HL-60 (cell line): ENCODE measurements at regions not wholly inside any gene's neighbourhood (a gene's known extent, or its start where the extent isn't known, plus 50 kb on each side); places are given as distances from the start of the nearest gene placed in this dataset.

ENCODE experiments used
- DNase-seq, 2 experiments: peaks; one replicate each; pipeline ENCODE4 v3.0.0-alpha.2; 2010 to 2020; ENCODE audit warnings: low read depth in 1 of 2, low spot score in 1 of 2
- H3K27ac ChIP-seq: fragments of 250-450 bp; sonication (Bioruptor Pico); replicated peaks from 2 replicates; pipeline ENCODE4 v1.5.1; 2020; ENCODE audit warnings: mild to moderate bottlenecking, moderate library complexity
- H3K27me3 ChIP-seq: fragments of 250-450 bp; sonication (Bioruptor Pico); 2 replicates; pipeline ENCODE4 v1.5.1; 2021; ENCODE audit warnings: mild to moderate bottlenecking, moderate library complexity; ENCODE audit not compliant: insufficient read depth, poor library complexity, severe bottlenecking
- H3K4me3 ChIP-seq: replicated peaks from 2 replicates; pipeline ENCODE4 v1.5.1; 2011; ENCODE audit warnings: mild to moderate bottlenecking, control low read depth, low read length; ENCODE audit not compliant: insufficient read depth
- GABPA ChIP-seq: IDR thresholded peaks from 2 replicates; pipeline ENCODE4 v1.6.1; 2012; ENCODE audit warnings: low read depth
- POLR2AphosphoS5 ChIP-seq: IDR thresholded peaks from 2 replicates; pipeline ENCODE4 v1.6.1; 2012; ENCODE audit warnings: low read depth
- SPI1 ChIP-seq: IDR thresholded peaks from 2 replicates; pipeline ENCODE4 v1.6.1; 2012; ENCODE audit warnings: low read depth, mild to moderate bottlenecking, borderline replicate concordance
- TF ChIP-seq, protein P1 (sequence below): IDR thresholded peaks from one replicate; pipeline ENCODE4 v1.5.1; 2011; ENCODE audit warnings: low read length, control low read depth, inconsistent platforms; ENCODE audit not compliant: insufficient read depth
- TF ChIP-seq, protein P2 (sequence below): IDR thresholded peaks from 2 replicates; pipeline ENCODE4 v1.6.1; 2012; ENCODE audit warnings: low read depth; ENCODE audit not compliant: insufficient replicate concordance

- Histone ChIP-seq H3K27ac (no peak overlapping the region), H3K4me3 (no peak overlapping the region), H3K27me3 (no peaks in the 10 kb centered on the region)
- no peak for DNase-seq
- TF ChIP-seq, protein P1, sequence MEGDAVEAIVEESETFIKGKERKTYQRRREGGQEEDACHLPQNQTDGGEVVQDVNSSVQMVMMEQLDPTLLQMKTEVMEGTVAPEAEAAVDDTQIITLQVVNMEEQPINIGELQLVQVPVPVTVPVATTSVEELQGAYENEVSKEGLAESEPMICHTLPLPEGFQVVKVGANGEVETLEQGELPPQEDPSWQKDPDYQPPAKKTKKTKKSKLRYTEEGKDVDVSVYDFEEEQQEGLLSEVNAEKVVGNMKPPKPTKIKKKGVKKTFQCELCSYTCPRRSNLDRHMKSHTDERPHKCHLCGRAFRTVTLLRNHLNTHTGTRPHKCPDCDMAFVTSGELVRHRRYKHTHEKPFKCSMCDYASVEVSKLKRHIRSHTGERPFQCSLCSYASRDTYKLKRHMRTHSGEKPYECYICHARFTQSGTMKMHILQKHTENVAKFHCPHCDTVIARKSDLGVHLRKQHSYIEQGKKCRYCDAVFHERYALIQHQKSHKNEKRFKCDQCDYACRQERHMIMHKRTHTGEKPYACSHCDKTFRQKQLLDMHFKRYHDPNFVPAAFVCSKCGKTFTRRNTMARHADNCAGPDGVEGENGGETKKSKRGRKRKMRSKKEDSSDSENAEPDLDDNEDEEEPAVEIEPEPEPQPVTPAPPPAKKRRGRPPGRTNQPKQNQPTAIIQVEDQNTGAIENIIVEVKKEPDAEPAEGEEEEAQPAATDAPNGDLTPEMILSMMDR, result no peak
- TF ChIP-seq, protein P2, sequence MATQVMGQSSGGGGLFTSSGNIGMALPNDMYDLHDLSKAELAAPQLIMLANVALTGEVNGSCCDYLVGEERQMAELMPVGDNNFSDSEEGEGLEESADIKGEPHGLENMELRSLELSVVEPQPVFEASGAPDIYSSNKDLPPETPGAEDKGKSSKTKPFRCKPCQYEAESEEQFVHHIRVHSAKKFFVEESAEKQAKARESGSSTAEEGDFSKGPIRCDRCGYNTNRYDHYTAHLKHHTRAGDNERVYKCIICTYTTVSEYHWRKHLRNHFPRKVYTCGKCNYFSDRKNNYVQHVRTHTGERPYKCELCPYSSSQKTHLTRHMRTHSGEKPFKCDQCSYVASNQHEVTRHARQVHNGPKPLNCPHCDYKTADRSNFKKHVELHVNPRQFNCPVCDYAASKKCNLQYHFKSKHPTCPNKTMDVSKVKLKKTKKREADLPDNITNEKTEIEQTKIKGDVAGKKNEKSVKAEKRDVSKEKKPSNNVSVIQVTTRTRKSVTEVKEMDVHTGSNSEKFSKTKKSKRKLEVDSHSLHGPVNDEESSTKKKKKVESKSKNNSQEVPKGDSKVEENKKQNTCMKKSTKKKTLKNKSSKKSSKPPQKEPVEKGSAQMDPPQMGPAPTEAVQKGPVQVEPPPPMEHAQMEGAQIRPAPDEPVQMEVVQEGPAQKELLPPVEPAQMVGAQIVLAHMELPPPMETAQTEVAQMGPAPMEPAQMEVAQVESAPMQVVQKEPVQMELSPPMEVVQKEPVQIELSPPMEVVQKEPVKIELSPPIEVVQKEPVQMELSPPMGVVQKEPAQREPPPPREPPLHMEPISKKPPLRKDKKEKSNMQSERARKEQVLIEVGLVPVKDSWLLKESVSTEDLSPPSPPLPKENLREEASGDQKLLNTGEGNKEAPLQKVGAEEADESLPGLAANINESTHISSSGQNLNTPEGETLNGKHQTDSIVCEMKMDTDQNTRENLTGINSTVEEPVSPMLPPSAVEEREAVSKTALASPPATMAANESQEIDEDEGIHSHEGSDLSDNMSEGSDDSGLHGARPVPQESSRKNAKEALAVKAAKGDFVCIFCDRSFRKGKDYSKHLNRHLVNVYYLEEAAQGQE, result no peak
- no peak for TF ChIP-seq GABPA
- TF ChIP-seq SPI1, result no peak
- TF ChIP-seq POLR2AphosphoS5, result no peak
Measured at GRCh38 chr3:3708769-3709115, 90.5 kb upstream of the LRRN1 start.

DNA sequence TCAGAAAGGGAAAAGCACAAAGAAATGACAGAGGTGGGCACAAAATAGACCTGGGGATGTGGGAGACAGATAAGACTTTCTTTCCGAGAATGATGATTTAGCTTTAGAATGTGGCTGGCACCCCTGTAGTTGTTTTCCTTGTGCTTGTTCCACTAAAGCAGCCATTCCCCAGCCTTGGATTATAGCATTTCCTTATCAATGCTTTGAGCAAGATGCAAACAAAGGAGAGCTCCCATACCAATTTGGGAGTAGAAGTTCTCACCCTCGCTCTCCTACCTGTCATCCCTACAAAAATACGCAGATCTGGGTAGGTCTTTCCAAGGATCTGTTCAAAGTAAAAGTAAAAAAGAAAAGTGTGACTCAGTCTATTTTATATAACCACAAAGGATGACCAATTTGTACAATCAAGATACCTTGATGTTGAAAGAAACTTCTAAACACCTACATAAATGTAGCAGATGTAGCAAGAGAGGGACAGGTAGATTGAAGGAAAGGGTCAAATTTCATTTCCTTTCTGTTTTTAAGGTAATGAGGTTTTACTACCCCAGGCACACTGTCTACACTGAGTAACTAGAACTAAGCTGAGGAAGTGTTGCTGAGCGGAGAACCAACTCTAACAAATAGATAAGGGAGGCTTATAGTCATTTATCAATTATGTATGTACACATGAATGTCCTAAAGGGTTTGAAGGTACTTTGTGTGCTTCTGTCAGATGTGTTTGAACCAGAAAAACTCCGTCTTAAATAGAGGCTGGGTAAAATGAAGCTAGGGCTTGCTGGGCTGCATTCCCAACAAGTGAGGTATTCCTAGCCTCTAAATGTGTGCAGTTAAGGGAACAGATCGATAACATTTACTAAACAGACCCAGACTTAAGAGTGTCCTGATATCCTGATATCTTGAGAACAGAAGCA is 91.1 kb upstream of the LRRN1 start:
- no peak overlapping the region for H3K4me3 ChIP-seq
- no peak overlapping the region for H3K27ac ChIP-seq
- H3K27me3 ChIP-seq, result no peaks in the 10 kb centered on the region
- DNase-seq, result no peak
- TF ChIP-seq, protein P2, result no peak
- TF ChIP-seq SPI1, result no peak
- no peak for TF ChIP-seq POLR2AphosphoS5
- TF ChIP-seq, protein P1, result no peak
- TF ChIP-seq GABPA, result no peak

DNA sequence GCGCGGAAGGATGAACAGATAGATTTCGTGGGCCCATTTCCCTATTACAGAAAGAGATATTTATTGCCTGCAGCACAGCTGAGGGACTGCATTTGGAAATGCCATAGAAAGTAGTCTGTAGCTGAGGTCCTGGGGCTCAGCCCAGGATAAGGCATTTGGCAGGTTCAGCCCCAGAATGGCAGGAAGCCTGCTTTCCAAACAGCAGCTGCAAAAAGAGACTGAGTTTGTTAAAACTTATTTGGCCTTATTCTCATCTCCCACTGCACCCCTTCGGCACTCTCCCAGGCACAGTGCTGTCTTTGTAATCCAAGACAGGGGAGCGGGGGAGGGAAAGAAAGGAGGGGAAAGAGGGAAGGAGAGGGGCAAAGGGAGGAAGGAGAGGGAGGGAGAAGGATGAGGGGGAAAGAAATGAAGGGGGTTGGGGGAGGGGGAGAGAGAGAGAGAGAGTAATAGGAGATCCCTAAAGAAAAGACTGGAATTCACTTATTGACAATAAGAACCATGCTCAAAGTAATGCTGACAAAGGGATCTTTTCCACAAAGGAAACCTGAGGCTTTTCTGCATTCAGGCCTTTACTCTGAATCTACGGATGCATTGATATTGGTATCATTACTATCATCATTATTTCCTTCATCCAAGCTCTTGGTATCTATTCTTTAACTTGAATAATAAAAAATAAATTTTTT is 94.0 kb upstream of the LRRN1 start:
- no peak overlapping the region for H3K27ac ChIP-seq
- H3K4me3 ChIP-seq, result no peak overlapping the region
- no peak for TF ChIP-seq SPI1
- no peak for DNase-seq
- H3K27me3 ChIP-seq, result no peaks in the 10 kb centered on the region

GRCh38 chr3:3701949-3702348 is 97.3 kb upstream of the LRRN1 start:
- Histone ChIP-seq H3K4me3 (no peak overlapping the region), H3K27me3 (no peaks in the 10 kb centered on the region), H3K27ac (no peak overlapping the region)
- no peak for DNase-seq
- TF ChIP-seq SPI1 (no peak), GABPA (no peak), POLR2AphosphoS5 (no peak)
- TF ChIP-seq, protein P2, result no peak
- TF ChIP-seq, protein P1, result no peak
